ENCODE measurements at regions not wholly inside any gene's neighbourhood (a gene's known extent, or its start where the extent isn't known, plus 50 kb on each side); places are given as distances from the start of the nearest gene placed in this dataset.

GRCh38 chr13:78426183-78426582 is 177.2 kb downstream of the POU4F1 start:
- DNase-seq (ENCODE audit: low read depth), result no peak

- DNase-seq (ENCODE audit: low read depth), result no peak
These were observed 182.5 kb downstream of the POU4F1 start for GRCh38 chr13:78420814-78421213.

GRCh38 chr13:78413887-78414553 is 189.3 kb downstream of the POU4F1 start:
- no peak for DNase-seq (ENCODE audit: low read depth)

GRCh38 chr13:78410847-78411246 is 192.5 kb downstream of the POU4F1 start:
- no peak for DNase-seq (ENCODE audit: low read depth)

- DNase-seq (ENCODE audit: low read depth), result no peak
These were observed 193.2 kb downstream of the POU4F1 start for GRCh38 chr13:78410164-78410563.

- no peak for DNase-seq (ENCODE audit: low read depth)
These were observed 194.2 kb downstream of the POU4F1 start for GRCh38 chr13:78409172-78409571.

- DNase-seq (ENCODE audit: low read depth), result no peak
These were observed 198.4 kb downstream of the POU4F1 start for GRCh38 chr13:78404846-78405360.

GRCh38 chr13:78402708-78403400 is 200.5 kb downstream of the POU4F1 start:
- DNase-seq (ENCODE audit: low read depth), result no peak

- no peak for DNase-seq (ENCODE audit: low read depth)
These were observed 201.3 kb downstream of the POU4F1 start for GRCh38 chr13:78401873-78402707.

GRCh38 chr13:78398743-78399410 is 204.5 kb downstream of the POU4F1 start:
- DNase-seq (ENCODE audit: low read depth), result no peak

GRCh38 chr13:78393286-78394142 is 209.8 kb downstream of the POU4F1 start:
- DNase-seq (ENCODE audit: low read depth), result no peak

- DNase-seq (ENCODE audit: low read depth), result no peak
These were observed 219.5 kb downstream of the POU4F1 start for GRCh38 chr13:78383899-78384298.

- DNase-seq (ENCODE audit: low read depth), result no peak
These were observed 220.3 kb downstream of the POU4F1 start for GRCh38 chr13:78383071-78383484.

- no peak for DNase-seq (ENCODE audit: low read depth)
These were observed 220.9 kb downstream of the POU4F1 start for GRCh38 chr13:78382491-78382890.

GRCh38 chr13:78376822-78377221 is 226.5 kb downstream of the POU4F1 start:
- no peak for DNase-seq (ENCODE audit: low read depth)

- DNase-seq (ENCODE audit: low read depth), result no peak
These were observed 227.3 kb downstream of the POU4F1 start for GRCh38 chr13:78376033-78376432.

- DNase-seq (ENCODE audit: low read depth), result no peak
These were observed 230.8 kb downstream of the POU4F1 start for GRCh38 chr13:78372581-78372980.

GRCh38 chr13:78370231-78370630 is 233.1 kb downstream of the POU4F1 start:
- no peak for DNase-seq (ENCODE audit: low read depth)

GRCh38 chr13:78364711-78365110 is 238.6 kb downstream of the POU4F1 start:
- no peak for DNase-seq (ENCODE audit: low read depth)

GRCh38 chr13:78341032-78341431 is 262.3 kb downstream of the POU4F1 start:
- no peak for DNase-seq (ENCODE audit: low read depth)

GRCh38 chr13:78339927-78340326 is 263.4 kb downstream of the POU4F1 start:
- no peak for DNase-seq (ENCODE audit: low read depth)

Measured in stimulated activated CD8-positive, alpha-beta memory T cell treated with anti-CD3 and anti-CD28 coated beads, Interleukin-4, amount 100 ng/mL, for 24 hours (primary cell).